ENCODE measurements at regions not wholly inside any gene's neighbourhood (a gene's known extent, or its start where the extent isn't known, plus 50 kb on each side); places are given as distances from the start of the nearest gene placed in this dataset.
"Not testable (repeated sequence)": the region's sequence is repeated elsewhere in the genome, so short reads cannot be mapped to it uniquely, and the experiment has no call there.

DNA sequence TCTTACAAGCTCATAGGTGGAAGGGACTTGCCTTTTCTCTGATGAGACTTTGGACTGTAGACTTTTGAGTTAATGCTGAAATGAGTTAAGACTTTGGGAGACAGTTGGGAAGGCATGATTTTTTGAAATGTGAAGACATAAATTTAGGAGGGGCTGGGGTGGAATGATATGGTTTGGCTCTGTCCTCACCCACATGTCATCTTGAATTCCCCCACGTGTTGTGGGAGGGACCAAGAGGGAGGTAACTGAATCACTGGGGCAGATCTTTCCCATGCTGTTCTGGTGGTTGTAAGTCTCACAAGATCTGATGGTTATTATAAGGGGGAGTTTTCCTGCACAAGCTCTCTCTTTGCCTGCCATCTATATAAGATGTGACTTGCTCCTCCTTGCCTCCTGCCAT, 777.9 kb downstream of the CENPC start:
- H3K27me3 Mint-ChIP-seq = no peaks in the 10 kb centered on the region
- ChIA-PET CTCF (no interaction called here), POLR2A (no interaction called here)
- H3K36me3 Mint-ChIP-seq (ENCODE audit: low read depth) = no peaks in the 10 kb centered on the region
- DNase-seq = no peak
- no peak overlapping the region for H3K4me3 Mint-ChIP-seq
- no peaks in the 10 kb centered on the region for H3K4me1 Mint-ChIP-seq
- no peak overlapping the region for H3K27ac Mint-ChIP-seq
- peaks cover 6% of the 10 kb centered on the region for H3K9me3 Mint-ChIP-seq

DNA sequence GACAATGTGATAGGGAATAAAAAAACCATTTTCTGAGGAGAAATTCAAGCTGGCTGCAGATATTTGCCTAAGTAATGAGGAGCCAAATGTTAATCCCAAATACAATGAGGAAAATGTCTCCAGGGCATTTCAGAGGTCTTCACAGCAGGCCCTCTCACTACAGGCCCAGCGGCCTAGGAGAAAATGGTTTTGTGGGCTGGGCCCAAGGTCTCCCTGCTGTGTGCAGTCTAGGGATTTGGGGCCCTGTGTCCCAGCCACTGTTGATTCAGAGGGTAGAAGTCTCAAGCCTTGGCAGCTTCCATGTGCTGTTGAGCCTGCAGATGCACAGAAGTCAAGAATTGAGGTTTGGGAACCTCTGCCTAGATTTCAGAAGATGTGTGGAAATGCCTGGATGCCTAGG, 778.7 kb downstream of the CENPC start:
- Mint-ChIP-seq H3K27me3 (no peaks in the 10 kb centered on the region), H3K4me1 (no peaks in the 10 kb centered on the region), H3K9me3 (peaks cover 6% of the 10 kb centered on the region), H3K4me3 (no peak overlapping the region), H3K27ac (no peak overlapping the region), H3K36me3 (ENCODE audit: low read depth) (no peaks in the 10 kb centered on the region)
- ChIA-PET POLR2A (no interaction called here), CTCF (no interaction called here)
- DNase-seq = no peak

DNA sequence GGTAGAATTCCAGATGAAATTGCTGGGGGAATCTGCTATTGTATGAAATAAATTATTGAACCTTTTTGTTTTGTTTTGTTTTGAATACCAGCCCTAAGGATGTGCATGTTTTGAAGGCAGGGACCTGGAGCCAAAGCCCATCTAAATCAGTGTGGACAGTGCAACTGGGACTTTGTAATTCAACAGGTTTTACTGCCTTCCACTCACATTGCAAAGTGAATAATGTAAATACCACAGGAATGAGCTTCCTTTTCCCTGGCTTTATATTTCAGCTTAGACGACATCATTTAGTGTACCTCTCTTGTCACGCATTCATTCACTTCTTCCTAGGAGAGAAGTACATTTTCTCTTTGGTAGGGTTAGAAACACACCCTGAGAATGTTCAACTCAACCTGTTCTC, 795.0 kb downstream of the CENPC start:
- H3K27ac Mint-ChIP-seq = no peak overlapping the region
- DNase-seq = no peak
- H3K9me3 Mint-ChIP-seq = no peaks in the 10 kb centered on the region
- H3K4me1 Mint-ChIP-seq = no peaks in the 10 kb centered on the region
- ChIA-PET CTCF (no interaction called here), POLR2A (no interaction called here)
- no peaks in the 10 kb centered on the region for H3K27me3 Mint-ChIP-seq
- no peak overlapping the region for H3K4me3 Mint-ChIP-seq
- no peaks in the 10 kb centered on the region for H3K36me3 Mint-ChIP-seq (ENCODE audit: low read depth)

DNA sequence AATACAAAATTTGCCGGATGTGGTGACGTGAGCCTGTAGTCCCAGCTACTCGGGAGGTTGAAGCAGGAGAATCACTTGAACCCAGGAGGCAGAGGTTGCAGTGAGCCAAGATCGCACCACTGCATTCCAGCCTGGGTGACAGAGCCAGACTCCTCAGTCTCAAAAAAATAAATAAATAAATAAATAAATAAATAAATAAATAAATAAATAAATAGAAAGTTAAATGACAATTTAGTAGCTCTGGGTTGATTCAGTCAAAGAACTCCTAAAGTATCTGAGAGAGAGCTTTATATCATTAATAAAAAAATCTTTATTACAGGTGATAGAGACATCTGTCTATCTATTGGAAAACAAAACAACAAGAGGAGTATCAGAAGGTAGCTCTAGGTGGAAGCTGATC, 798.4 kb downstream of the CENPC start:
- H3K4me3 Mint-ChIP-seq; H3K27me3 Mint-ChIP-seq; H3K4me1 Mint-ChIP-seq; H3K27ac Mint-ChIP-seq; DNase-seq; CTCF ChIA-PET; H3K9me3 Mint-ChIP-seq; H3K36me3 Mint-ChIP-seq (ENCODE audit: low read depth); POLR2A ChIA-PET: not testable (repeated sequence)

DNA sequence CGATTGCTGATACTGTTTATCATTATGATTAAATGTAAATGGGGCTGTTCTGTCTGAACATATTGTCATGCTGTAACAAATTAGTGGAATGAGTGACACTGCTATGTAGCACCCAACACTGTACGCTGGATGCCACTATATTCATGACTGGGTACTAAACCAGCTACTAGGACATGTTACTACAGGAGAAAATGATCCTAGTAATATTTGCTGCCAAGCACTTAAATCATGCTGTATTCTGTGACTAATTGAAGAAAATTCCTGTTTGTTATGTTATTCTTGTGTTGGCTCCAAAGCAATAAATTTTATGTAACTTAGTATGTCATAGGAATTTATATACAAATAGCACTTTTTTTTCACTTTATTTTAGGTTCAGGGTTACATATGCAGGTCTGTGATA, 804.2 kb downstream of the CENPC start:
- POLR2A ChIA-PET = no interaction called here
- Mint-ChIP-seq H3K4me1 (no peaks in the 10 kb centered on the region), H3K27me3 (no peaks in the 10 kb centered on the region), H3K4me3 (no peak overlapping the region), H3K36me3 (ENCODE audit: low read depth) (no peaks in the 10 kb centered on the region), H3K9me3 (no peaks in the 10 kb centered on the region), H3K27ac (no peak overlapping the region)
- CTCF ChIA-PET = no interaction called here
- DNase-seq = no peak

DNA sequence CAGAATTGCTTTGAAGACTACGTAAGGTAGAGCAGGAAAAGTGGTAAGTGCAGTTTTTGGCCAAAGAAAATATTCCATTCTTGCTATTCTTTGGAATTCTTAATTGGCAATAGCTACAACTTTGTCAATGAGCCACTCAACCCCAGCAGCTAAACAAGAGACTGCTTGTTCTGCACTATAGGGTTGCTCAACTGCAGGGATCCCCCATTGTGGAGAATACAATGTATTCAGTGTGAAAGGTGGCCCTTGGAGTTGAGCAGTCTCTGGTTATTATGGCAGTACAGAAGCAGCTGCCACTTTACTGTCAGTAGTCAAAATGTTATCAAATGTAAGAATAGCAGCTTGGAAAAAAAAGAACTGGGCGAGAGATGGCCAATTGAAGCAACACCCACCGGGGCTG, 808.7 kb downstream of the CENPC start:
- no peak overlapping the region for H3K4me3 Mint-ChIP-seq
- CTCF ChIA-PET = no interaction called here
- H3K4me1 Mint-ChIP-seq = no peaks in the 10 kb centered on the region
- H3K9me3 Mint-ChIP-seq = no peaks in the 10 kb centered on the region
- H3K36me3 Mint-ChIP-seq (ENCODE audit: low read depth) = no peaks in the 10 kb centered on the region
- POLR2A ChIA-PET = no interaction called here
- no peak for DNase-seq
- H3K27me3 Mint-ChIP-seq = no peaks in the 10 kb centered on the region
- H3K27ac Mint-ChIP-seq = no peak overlapping the region

DNA sequence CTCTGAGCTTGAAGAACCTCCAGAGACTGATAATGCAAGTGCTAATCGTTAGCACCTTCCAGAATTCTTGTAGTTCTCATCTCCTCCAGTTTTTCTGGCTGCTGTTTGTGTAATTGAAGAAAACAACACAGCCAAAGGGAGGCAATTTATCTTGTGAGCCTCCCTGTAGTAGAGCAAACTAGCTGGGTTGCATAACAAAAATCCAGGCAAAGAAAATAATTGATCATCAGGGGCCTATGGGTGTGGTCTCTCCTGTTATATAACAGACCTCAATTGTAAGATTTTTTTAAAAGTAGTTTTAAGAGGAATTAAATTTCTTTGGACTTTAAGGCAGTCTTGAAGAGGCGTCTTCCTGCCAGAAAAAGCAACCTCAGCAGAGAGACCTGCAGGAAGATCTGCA, 817.0 kb downstream of the CENPC start:
- Mint-ChIP-seq H3K36me3 (ENCODE audit: low read depth) (no peaks in the 10 kb centered on the region), H3K27ac (no peak overlapping the region), H3K4me1 (no peaks in the 10 kb centered on the region), H3K27me3 (no peaks in the 10 kb centered on the region), H3K9me3 (no peaks in the 10 kb centered on the region), H3K4me3 (no peak overlapping the region)
- ChIA-PET CTCF (no interaction called here), POLR2A (no interaction called here)
- no peak for DNase-seq

DNA sequence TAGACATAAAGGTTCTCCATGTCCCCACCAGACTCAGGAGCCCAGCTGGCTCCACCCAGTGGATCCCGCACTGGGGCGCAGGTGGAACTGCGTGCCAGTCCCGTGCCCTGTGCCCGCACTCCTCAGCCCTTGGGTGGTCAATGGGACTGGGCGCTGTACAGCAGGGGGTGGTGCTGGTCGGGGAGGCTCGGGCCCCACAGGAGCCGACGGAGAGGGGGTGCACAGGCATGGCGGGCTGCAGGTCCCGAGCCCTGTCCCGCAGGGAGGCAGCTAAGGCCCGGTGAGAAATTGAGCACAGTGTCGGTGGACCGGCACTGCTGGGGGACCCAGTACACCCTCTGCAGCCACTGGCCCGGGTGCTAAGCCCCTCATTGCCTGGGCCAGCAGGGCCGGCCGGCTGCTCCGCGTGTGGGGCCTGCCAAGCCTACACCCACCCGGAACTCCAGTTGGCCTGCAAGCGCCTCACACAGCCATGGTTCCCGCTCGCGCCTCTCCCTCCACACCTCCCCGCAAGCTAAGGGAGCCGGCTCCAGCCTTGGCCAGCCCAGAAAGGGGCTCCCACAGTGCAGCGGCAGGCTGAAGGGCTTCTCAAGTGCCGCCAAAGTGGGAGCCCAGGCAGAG, 832.9 kb downstream of the CENPC start:
- not testable (repeated sequence) for H3K4me1 Mint-ChIP-seq

DNA sequence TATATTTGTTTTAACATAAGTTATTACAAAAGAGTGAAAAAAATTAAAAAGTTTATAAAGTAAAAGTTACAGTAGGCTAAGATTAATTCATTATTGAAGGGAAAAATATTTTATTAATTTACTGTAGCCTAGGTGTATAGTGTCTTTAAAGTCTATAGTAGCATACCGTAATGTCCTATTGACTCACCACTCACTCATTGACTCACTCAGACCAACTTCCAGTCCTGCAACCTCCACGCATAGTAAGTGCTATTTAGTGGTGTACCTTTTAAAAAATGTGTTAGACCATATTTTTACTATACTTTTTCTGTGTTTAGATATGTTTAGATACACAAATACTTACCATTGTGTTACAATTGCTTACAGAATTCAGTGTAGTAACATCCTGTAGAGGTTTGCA, 841.1 kb downstream of the CENPC start:
- Mint-ChIP-seq H3K4me3 (no peak overlapping the region), H3K27ac (no peak overlapping the region), H3K9me3 (no peaks in the 10 kb centered on the region), H3K27me3 (no peaks in the 10 kb centered on the region), H3K4me1 (no peaks in the 10 kb centered on the region), H3K36me3 (ENCODE audit: low read depth) (no peaks in the 10 kb centered on the region)
- ChIA-PET CTCF (no interaction called here), POLR2A (no interaction called here)
- DNase-seq = no peak

More for the DNA sequence above, 832.9 kb downstream of the CENPC start:
- H3K4me3 Mint-ChIP-seq; H3K27ac Mint-ChIP-seq; H3K36me3 Mint-ChIP-seq (ENCODE audit: low read depth); CTCF ChIA-PET; POLR2A ChIA-PET; H3K9me3 Mint-ChIP-seq; DNase-seq; H3K27me3 Mint-ChIP-seq: not testable (repeated sequence)

DNA sequence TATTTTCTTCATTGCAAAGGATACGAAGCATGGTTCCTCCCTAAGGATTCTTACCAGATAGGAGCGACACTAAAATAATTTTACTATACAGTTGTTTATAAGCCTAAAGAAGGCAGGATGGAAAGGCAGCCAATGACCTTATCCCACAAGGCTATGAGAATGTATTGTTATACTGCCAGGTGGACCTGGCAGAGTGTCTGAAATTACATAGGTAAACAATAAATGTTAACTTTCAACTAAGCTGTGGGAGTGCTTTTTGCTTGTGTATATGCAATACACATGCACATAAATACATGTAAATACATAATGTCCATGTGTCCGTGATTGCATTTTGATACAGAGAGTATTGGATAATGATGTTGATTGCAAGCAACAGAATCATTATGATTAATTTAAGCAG, 850.6 kb downstream of the CENPC start:
- DNase-seq = no peak
- no peak overlapping the region for H3K4me3 Mint-ChIP-seq
- H3K27ac Mint-ChIP-seq = no peak overlapping the region
- peaks cover 2% of the 10 kb centered on the region for H3K9me3 Mint-ChIP-seq
- ChIA-PET POLR2A (no interaction called here), CTCF (no interaction called here)
- H3K27me3 Mint-ChIP-seq = no peaks in the 10 kb centered on the region
- H3K36me3 Mint-ChIP-seq (ENCODE audit: low read depth) = no peaks in the 10 kb centered on the region
- H3K4me1 Mint-ChIP-seq = no peaks in the 10 kb centered on the region

DNA sequence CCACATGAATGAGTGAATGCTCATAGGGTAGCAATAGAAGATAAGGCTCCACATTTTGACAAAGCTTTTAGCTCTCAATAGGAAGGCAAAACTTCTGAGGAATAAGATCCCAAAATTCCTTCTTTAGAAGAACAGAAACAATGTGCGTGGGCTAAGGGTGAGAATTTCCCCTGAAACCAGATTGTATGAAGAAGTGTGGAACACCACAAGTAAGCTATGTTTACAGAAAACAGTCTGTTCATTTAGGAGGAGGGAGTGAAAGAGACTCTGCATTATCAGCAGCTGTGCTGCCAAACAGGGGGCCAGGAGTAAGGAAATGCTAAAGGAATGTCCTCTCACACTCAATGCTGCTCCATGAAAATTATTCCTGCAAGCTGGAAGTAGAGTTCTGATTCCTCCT, 851.6 kb downstream of the CENPC start:
- H3K4me3 Mint-ChIP-seq = no peak overlapping the region
- POLR2A ChIA-PET = no interaction called here
- no peaks in the 10 kb centered on the region for H3K4me1 Mint-ChIP-seq
- CTCF ChIA-PET = no interaction called here
- no peaks in the 10 kb centered on the region for H3K36me3 Mint-ChIP-seq (ENCODE audit: low read depth)
- H3K27ac Mint-ChIP-seq = no peak overlapping the region
- no peak for DNase-seq
- H3K27me3 Mint-ChIP-seq = no peaks in the 10 kb centered on the region
- H3K9me3 Mint-ChIP-seq = peaks cover 2% of the 10 kb centered on the region

DNA sequence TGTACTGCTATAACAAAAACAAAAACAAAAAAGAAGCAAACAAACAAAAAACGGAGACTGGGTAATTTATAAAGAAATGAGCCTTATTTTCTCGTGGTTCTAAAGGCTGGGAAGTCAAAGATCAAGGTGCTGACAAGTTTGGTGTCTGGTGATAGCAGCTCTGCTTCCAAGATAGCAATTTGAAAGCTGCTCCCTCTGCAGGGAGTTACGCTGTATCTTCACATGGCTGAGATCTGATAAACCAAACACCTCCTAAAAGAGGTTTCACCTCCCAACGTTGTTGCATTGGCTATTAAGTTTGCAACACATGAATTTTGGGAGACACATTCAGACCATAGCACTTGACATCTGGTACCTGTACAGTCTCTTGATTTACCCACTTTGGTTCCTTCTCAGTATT, 854.2 kb downstream of the CENPC start:
- no peak overlapping the region for H3K4me3 Mint-ChIP-seq
- ChIA-PET POLR2A (no interaction called here), CTCF (no interaction called here)

DNA sequence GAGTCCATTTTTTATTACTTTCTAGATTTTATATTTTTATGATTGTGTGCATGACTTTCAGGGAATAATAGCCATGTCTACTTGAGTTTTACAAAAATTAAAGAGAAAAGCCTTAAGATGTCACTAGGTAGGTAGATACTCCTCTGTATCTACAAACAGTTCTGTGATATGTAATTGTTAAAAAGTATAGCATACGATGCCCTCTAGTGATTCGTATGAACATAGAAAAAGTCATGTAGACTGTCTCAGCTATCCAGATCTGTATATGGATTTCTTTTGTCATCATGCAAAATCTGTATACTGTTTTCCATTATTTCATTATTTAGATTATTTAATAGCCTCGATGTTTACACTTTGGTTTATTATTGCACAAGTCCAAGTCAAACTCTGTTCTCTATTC, 856.6 kb downstream of the CENPC start:
- ChIA-PET CTCF (no interaction called here), POLR2A (no interaction called here)
- no peaks in the 10 kb centered on the region for H3K36me3 Mint-ChIP-seq (ENCODE audit: low read depth)
- H3K9me3 Mint-ChIP-seq = peaks cover 2% of the 10 kb centered on the region
- H3K27me3 Mint-ChIP-seq = no peaks in the 10 kb centered on the region
- no peaks in the 10 kb centered on the region for H3K4me1 Mint-ChIP-seq
- no peak for DNase-seq
- H3K4me3 Mint-ChIP-seq = no peak overlapping the region
- no peak overlapping the region for H3K27ac Mint-ChIP-seq

More for the DNA sequence above, 854.2 kb downstream of the CENPC start:
- Mint-ChIP-seq H3K36me3 (ENCODE audit: low read depth) (no peaks in the 10 kb centered on the region), H3K27me3 (no peaks in the 10 kb centered on the region), H3K4me1 (no peaks in the 10 kb centered on the region), H3K27ac (no peak overlapping the region), H3K9me3 (peaks cover 2% of the 10 kb centered on the region)
- no peak for DNase-seq

DNA sequence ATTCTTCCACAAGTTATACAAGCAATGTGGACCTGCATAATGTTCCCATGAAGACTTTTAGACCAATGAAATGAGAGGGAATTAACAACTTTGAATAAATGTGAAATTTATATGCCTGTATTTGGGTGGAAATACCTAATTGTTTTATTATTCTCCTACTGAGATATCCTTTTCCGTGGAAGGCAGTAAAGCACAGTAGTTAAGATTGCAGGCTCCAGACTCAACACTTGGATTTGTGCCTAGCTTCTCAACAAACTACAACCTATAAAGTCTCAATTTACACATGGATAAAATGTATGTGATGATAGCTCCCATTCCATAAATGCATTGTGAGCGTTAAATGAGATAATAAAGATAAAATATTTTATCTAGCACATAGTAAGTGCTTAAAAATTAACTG, 857.8 kb downstream of the CENPC start:
- POLR2A ChIA-PET = no interaction called here
- Mint-ChIP-seq H3K27ac (no peak overlapping the region), H3K9me3 (peaks cover 2% of the 10 kb centered on the region), H3K4me3 (no peak overlapping the region), H3K27me3 (no peaks in the 10 kb centered on the region), H3K4me1 (no peaks in the 10 kb centered on the region), H3K36me3 (ENCODE audit: low read depth) (no peaks in the 10 kb centered on the region)
- CTCF ChIA-PET = no interaction called here
- DNase-seq = no peak

DNA sequence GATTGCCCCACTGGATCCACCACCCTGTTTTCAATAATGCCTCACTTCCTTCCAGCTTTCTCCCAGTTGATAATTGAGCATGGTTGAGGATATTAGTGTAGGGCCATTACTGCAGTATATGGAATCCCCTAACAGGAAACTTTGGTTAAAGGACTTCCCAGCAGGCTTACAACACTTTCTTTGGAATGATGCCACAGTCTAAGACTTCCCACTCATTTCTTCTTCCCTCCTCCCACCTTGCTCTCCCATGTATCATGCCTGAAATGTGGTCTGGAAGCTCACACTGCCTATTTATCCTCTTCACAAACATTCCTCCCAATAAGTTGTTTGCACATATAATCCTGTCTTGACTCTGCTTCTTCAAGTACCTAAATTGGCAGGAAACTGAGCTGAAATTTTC, 863.3 kb downstream of the CENPC start:
- H3K27me3 Mint-ChIP-seq = no peaks in the 10 kb centered on the region
- H3K36me3 Mint-ChIP-seq (ENCODE audit: low read depth) = no peaks in the 10 kb centered on the region
- no peak for DNase-seq
- POLR2A ChIA-PET = no interaction called here
- H3K27ac Mint-ChIP-seq = no peak overlapping the region
- H3K4me1 Mint-ChIP-seq = no peaks in the 10 kb centered on the region
- CTCF ChIA-PET = no interaction called here
- H3K4me3 Mint-ChIP-seq = no peak overlapping the region
- H3K9me3 Mint-ChIP-seq = no peaks in the 10 kb centered on the region

All from activated CD4-positive, alpha-beta T cell treated with anti-CD3 and anti-CD28 coated beads, Interleukin-2, amount 10 ng/mL, durations not matched to agents 7 days and 5 days (primary cell).